Endodermal cell (in vitro differentiated cells): ENCODE measurements at regions not wholly inside any gene's neighbourhood (a gene's known extent, or its start where the extent isn't known, plus 50 kb on each side); places are given as distances from the start of the nearest gene placed in this dataset.
A peak's percentile ranks its signal among the peaks of the same experiment; 100 is the strongest.

Experiments used
- DNase-seq: peaks from one replicate; pipeline ENCODE4 v3.0.0-alpha.2; 2017
- H3K27ac ChIP-seq: 2 replicates; pipeline ENCODE4 v1.5.1; 2013; ENCODE audit warnings: mild to moderate bottlenecking, low read depth, low read length, moderate library complexity
- H3K27me3 ChIP-seq: 2 replicates; pipeline ENCODE4 v1.6.1; 2013; ENCODE audit warnings: mild to moderate bottlenecking, low read length, moderate library complexity; ENCODE audit not compliant: insufficient read depth, control insufficient read depth, poor library complexity, severe bottlenecking
- H3K36me3 ChIP-seq: 2 replicates; pipeline ENCODE4 v1.7.0; 2013; ENCODE audit warnings: mild to moderate bottlenecking, low read length, moderate library complexity; ENCODE audit not compliant: control insufficient read depth, insufficient read depth
- H3K4me1 ChIP-seq: one replicate; pipeline ENCODE4 v1.7.0; 2013; ENCODE audit warnings: low read length; ENCODE audit not compliant: control insufficient read depth, insufficient read depth
- H3K4me3 ChIP-seq: 2 replicates; pipeline ENCODE4 v1.5.1; 2013; ENCODE audit warnings: mild to moderate bottlenecking, low read length, moderate library complexity
- H3K9ac ChIP-seq: 2 replicates; pipeline ENCODE4 v1.6.1; 2013; ENCODE audit warnings: mild to moderate bottlenecking, low read length, moderate library complexity; ENCODE audit not compliant: poor library complexity, severe bottlenecking; ENCODE audit errors: extremely low read depth
- H3K9me3 ChIP-seq: 2 replicates; pipeline ENCODE4 v1.6.1; 2013; ENCODE audit warnings: mild to moderate bottlenecking, low read length, moderate library complexity; ENCODE audit not compliant: control insufficient read depth
- H3K27ac Mint-ChIP-seq: 2 replicates; pipeline ENCODE4 v1.8.0; 2020; ENCODE audit warnings: mixed read lengths
- H3K27me3 Mint-ChIP-seq: 2 replicates; pipeline ENCODE4 v1.8.0; 2021; ENCODE audit warnings: mild to moderate bottlenecking, mixed read lengths; ENCODE audit not compliant: insufficient read depth
- H3K36me3 Mint-ChIP-seq: 2 replicates; pipeline ENCODE4 v1.8.0; 2020; ENCODE audit warnings: low read depth, mixed read lengths
- H3K4me1 Mint-ChIP-seq: 2 replicates; pipeline ENCODE4 v1.8.0; 2020; ENCODE audit warnings: mixed read lengths
- H3K4me3 Mint-ChIP-seq: 2 replicates; pipeline ENCODE4 v1.8.0; 2020; ENCODE audit warnings: mild to moderate bottlenecking, moderate library complexity, mixed read lengths
- H3K9me3 Mint-ChIP-seq: 2 replicates; pipeline ENCODE4 v1.8.0; 2020; ENCODE audit warnings: mild to moderate bottlenecking, mixed read lengths
- CTCF ChIP-seq: fragments of 200-600 bp; sonication (generic); conservative IDR thresholded peaks from 2 replicates; pipeline ENCODE4 v1.5.0; 2021; ENCODE audit warnings: antibody characterized with exemption, mild to moderate bottlenecking
- whole genome bisulfite sequencing, 2 experiments: methylation state at CpG; one replicate each; pipeline versions ENCODE4 v1.1.5 to v1.1.7; 2013; ENCODE audit warnings: missing lambda C conversion rate in 2 of 2, mixed read lengths in 1 of 2; ENCODE audit not compliant: insufficient coverage in 1 of 2, insufficient read length in 1 of 2; 5-methylcytosine and 5-hydroxymethylcytosine counted together

DNA sequence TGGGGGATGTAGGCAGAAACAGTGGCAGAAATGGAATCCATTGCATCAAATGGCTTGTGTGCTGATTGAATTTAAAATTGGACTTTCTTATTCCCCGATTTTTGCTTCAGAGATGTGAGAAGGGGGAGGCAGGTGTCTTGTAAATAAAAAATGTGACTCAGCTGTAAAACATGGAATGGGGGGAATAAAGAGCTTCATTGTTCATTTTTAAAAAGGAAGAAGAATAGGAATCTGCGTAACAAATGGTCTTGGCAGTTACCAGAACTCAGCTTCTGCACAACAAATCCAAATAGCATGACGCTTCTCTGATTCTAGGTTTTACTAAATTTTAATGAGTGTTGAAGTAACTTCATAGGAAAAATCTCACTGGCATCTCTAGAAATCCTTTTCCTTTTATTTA, 323.9 kb upstream of the GBE1 start:
- Mint-ChIP-seq H3K4me3 (no peak overlapping the region), H3K27me3 (no peaks in the 10 kb centered on the region)
- H3K4me1 ChIP-seq = no peaks in the 10 kb centered on the region

GRCh38 chr3:82084824-82085223, 323.4 kb upstream of the GBE1 start:
- no peaks in the 10 kb centered on the region for H3K36me3 Mint-ChIP-seq
- no peak overlapping the region for H3K27ac Mint-ChIP-seq
- no peaks in the 10 kb centered on the region for H3K36me3 ChIP-seq
- H3K4me1 Mint-ChIP-seq = no peaks in the 10 kb centered on the region
- H3K9ac ChIP-seq = no peak overlapping the region
- DNase-seq = no peak
- no peak overlapping the region for H3K4me3 ChIP-seq
- 94 to 100% methylated on average over 1 of the region's 1 CpG for WGBS, 2 experiments
- no peaks in the 10 kb centered on the region for H3K4me1 ChIP-seq
- no peaks in the 10 kb centered on the region for H3K9me3 Mint-ChIP-seq
- no peaks in the 10 kb centered on the region for H3K27me3 Mint-ChIP-seq
- H3K27me3 ChIP-seq = no peaks in the 10 kb centered on the region
- no peaks in the 10 kb centered on the region for H3K9me3 ChIP-seq
- no peak for TF ChIP-seq CTCF
- no peak overlapping the region for H3K4me3 Mint-ChIP-seq
- H3K27ac ChIP-seq = peak overlapping the region; percentile 33

More for the DNA sequence above, 323.9 kb upstream of the GBE1 start:
- H3K9ac ChIP-seq = no peak overlapping the region
- Mint-ChIP-seq H3K4me1 (no peaks in the 10 kb centered on the region), H3K27ac (no peak overlapping the region), H3K36me3 (no peaks in the 10 kb centered on the region), H3K9me3 (no peaks in the 10 kb centered on the region)
- H3K36me3 ChIP-seq = no peaks in the 10 kb centered on the region
- DNase-seq = no peak
- H3K27me3 ChIP-seq = no peaks in the 10 kb centered on the region
- no peak overlapping the region for H3K4me3 ChIP-seq
- WGBS, 2 experiments = 86% methylated on average over 3 of the region's 3 CpGs; no CpG with 5 or more reads in 1 of the 2 experiments
- no peak overlapping the region for H3K27ac ChIP-seq
- H3K9me3 ChIP-seq = no peaks in the 10 kb centered on the region
- no peak for TF ChIP-seq CTCF

DNA sequence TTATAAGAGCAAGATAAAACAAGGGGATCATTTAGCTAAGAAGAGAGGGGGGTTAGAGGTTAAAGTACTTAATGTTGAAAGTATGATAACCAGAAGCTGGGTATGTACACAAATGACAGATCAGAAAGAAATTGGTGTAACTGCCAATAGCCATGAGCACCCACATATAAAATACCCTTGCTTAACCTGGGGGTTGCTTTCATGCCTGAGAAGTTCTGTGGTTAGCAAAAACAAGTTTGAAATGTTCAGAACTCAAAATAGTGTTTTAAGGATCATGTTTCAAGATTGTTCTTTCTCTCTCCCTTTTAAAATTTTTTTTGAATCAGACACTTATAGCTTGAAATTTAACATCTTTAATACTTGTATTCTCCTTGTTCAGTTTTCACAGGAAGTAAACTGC, 321.4 kb upstream of the GBE1 start:
- Histone ChIP-seq H3K27ac (no peak overlapping the region), H3K27me3 (no peaks in the 10 kb centered on the region), H3K4me1 (no peaks in the 10 kb centered on the region), H3K36me3 (no peaks in the 10 kb centered on the region), H3K9ac (no peak overlapping the region), H3K9me3 (no peaks in the 10 kb centered on the region), H3K4me3 (no peak overlapping the region)
- TF ChIP-seq CTCF = no peak
- Mint-ChIP-seq H3K27ac (no peak overlapping the region), H3K36me3 (no peaks in the 10 kb centered on the region), H3K27me3 (no peaks in the 10 kb centered on the region), H3K9me3 (no peaks in the 10 kb centered on the region), H3K4me1 (no peaks in the 10 kb centered on the region), H3K4me3 (no peak overlapping the region)
- DNase-seq = no peak
